NCI-H526 treated with DMSO at 0.1 percent for 48 hours (cell line): ENCODE measurements at regions not wholly inside any gene's neighbourhood (a gene's known extent, or its start where the extent isn't known, plus 50 kb on each side); places are given as distances from the start of the nearest gene placed in this dataset.
"Not testable (repeated sequence)": the region's sequence is repeated elsewhere in the genome, so short reads cannot be mapped to it uniquely, and the experiment has no call there.

Experiments used
- DNase-seq: peaks from one replicate; lab custom pipeline; 2025; lab: John Stamatoyannopoulos, UW

DNA sequence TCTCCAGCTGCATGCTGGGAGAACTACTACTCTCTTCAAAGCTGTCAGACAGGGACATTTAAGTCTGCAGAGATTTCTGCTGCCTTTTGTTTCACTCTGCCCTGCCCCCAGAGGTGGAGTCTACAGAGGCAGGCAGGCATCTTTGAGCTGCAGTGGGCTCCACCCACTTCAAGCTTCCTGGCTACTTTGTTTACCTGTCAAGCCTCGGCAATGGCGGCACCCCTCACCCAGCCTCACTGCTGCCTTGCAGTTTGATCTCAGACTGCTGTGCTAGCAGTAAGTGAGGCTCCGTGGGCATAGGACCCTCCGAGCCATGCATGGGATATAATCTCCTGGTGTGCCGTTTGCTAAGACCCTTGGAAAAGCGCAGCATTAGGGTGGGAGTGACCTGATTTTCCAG is 61.7 kb downstream of the DMRTA1 start:
- DNase-seq, result not testable (repeated sequence)

DNA sequence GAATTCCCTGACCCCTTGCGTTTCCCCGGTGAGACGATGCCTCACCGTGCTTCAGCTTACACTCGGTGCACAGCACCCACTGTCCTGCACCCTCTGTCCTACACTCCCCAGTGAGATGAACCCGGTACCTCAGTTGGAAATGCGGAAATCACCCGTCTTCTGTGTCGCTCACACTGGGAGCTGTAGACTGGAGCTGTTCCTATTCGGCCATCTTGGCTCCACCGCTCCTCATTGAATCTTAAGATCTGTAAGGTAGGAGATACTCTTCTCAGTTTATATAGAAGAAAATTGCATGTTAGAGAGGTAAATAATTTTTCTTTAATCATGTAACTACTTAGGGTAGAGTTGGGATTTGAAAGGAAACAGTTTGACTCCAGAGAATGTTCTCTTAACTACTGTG is 62.2 kb downstream of the DMRTA1 start:
- DNase-seq, result no peak

DNA sequence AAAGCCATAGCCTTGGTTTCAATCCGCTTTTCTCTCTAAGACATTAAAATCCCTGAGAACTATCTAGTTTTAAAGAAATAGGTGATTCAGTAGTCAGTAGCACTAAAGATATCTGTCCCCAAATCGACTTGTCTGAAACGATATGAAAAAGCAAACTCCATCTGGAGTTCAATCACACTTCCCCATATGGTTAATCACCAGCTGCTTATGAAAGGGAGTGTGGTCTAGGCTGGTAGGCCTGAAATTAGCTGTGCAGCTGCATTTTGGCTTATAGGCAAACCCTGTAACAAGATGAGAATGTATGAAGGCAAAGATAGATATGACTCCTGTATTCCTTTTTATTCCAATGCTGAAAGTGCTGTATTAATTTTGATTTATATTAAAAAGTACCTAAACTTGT is 65.9 kb downstream of the DMRTA1 start:
- no peak for DNase-seq

DNA sequence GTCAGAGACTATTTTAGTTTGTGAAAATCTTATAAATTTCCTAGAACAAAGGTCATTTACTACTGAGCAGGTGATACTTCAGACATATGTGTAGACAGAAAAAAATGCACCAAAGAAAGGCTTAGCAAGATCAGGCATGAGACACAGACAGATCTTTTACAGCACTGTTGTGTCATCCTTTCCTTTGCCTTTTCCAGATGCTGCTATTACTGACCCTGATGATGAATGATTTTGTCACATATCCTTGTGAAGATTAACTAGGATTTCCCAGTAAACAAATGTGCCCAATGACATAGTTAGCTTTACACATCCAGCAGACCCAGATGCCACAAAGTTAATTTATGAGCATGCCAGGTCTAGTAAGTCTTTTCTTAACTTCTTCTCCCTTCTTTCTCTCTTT is 68.2 kb downstream of the DMRTA1 start:
- DNase-seq, result no peak

DNA sequence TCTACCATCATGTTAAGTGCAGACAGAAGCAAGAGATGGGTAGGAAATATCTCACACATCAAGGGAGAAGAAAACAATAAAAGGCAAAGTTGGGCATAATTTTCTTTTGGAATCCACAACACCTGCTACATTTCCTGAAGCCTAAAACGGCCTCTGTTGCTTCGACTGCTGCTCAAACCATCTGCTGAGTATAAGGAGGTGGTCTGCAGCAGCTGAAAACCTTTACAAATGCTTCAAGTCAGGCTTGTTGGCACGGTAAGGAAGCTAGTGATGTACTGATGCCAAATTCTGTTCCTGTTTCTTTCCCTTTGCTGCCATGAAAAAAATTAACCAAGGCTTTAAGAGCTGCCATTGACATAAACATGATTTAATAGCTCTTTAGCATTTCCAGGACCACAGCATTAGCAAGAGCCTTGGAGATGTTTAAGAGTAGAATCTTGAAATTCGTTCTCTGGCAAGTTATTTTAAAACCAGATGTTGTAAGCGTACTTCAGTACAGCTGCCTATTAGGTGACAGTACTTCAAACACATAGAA is 75.6 kb downstream of the DMRTA1 start:
- DNase-seq, result no peak

DNA sequence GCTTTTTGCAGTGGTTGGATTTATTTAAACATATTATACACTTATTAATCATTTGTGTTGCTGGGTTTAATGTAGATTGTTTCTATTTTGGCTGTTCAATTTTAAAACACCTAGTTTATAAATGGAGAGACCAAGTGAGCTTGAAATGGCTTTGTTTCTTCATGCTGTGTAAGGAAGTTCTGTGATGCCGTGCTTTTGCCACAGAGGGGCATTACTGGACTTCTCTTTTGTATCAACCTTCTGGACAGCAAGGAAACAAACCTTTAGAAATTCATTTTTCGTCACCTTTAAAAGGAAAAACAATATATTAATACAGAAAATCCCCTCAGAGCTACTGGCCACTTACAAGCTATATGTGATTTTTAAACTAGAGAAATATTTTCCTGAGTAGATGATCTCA is 81.9 kb downstream of the DMRTA1 start:
- DNase-seq, result no peak

DNA sequence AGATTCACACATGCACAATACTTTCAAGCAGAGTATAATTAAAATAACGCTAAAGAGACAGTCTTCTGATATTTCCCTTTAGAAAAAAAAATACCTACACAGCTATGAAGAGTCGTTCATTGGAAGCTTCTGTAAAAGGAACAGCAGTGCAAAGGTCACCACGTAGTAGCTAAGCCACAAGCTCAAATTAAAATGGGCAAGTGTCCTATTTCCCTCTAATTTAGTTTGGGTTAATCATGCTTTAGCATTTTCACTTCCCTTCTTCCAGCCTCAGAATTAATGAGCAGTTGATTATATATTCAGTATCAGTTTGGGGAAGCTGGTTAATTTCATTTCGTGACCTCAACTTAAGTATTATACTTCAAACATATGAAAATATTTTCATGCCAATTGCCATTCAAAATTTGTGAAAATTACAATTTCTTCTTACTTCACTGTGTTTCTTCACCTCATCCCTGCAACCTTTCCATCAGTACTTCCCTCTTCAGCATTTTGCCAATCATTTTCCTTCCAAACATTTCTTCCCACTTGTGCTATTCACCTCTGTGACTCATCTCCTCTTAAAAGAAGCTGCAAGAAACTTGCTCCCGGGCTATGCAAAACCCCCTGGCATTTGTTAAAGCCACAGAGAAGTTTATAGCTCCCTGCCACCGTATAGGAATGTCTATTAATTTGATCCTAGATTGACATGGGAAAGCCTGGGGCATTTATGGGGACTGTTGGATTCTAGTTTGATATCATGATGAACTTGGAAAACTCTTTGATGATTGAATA is 83.0 kb downstream of the DMRTA1 start:
- no peak for DNase-seq

DNA sequence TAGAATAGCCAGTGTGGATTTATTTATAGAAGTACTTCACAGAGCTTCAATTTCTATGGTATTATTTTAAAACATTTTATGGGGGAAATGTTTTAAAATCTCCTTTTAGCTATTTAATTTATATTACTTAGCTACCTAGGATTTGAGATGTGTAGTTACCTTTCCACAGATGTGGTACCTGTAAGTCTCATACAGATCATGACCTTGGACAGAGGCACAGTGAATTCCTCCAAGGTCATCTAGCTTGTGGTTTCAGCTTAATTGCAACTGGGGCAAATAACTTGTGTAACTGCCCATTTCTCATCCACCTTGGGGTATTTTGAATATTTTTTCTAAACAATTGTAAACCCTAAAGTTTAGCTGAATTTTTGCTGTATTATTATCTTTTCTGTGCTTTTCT is 89.2 kb downstream of the DMRTA1 start:
- DNase-seq, result no peak

DNA sequence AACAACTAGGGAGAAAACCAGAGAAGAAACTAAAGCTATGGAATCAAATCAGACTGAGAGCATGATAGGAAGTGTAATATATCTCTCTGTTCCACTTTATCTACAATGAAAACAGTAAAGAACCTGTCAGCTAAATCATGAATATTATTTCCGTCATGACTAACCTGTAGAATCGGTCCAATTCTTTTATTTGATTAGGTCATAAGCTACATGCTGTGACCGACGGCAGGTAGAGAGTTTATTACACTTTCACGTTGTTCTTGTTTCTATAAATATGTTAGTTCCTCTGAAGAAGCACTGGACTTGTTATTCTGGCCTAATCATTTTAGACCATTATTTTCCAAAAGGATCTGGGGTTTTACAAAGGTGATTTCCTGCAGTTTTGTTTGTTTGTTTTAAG is 91.1 kb downstream of the DMRTA1 start:
- no peak for DNase-seq

DNA sequence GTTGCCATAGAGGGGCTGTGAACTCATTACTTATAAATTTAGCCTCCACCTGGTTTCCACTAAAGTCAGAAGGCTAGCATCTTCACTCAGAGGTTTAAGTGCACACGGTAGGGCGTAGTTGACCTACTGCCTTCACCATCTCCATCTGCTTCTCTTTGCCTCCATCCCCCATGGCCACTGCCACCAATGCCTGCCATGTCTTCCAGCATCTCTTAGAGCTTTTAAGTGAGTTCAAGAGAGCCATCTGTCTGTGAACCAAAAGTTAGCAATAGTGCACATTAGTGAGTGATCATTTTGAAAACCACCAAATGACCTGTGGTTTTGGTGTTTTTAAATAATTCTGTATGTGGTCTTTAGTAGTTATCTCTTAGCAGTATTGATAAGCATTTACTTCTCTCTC is 102.0 kb downstream of the DMRTA1 start:
- no peak for DNase-seq

DNA sequence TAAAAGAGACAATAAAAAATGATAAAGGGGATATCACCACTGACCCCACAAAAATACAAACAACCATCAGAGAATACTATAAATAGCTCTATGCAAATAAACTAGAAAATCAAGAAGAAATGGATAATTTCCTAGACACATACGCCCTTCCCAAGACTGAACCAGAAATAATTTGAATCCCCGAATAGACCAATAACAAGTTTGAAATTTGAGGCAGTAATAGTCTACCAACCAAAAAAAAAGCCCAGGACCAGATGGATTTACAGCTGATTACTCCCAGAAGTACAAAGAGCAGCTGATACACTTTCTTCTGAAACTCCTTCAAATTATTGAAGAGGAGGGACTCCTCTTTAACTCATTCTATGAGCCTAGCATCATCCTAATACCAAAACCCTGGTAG is 128.1 kb downstream of the DMRTA1 start:
- no peak for DNase-seq

DNA sequence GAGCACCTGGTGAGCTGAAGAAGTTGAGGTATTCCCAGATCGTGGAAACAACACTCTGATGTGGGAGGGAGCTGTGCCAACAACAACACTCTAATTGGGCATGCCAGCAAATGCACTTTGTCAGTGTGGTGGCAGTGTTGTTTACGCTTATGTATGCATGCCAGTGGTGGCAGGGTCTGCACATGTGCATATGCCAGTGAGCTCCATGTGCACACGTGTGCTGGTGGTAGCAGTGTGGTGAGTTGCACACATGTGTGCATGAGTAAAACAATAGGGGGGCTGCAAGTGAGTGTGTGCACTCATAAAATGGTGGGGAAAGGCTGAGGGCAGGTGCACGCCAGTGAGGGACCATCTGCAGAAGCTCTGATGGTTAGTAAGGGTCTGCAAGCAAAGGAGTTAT is 134.2 kb downstream of the DMRTA1 start:
- DNase-seq, result no peak

DNA sequence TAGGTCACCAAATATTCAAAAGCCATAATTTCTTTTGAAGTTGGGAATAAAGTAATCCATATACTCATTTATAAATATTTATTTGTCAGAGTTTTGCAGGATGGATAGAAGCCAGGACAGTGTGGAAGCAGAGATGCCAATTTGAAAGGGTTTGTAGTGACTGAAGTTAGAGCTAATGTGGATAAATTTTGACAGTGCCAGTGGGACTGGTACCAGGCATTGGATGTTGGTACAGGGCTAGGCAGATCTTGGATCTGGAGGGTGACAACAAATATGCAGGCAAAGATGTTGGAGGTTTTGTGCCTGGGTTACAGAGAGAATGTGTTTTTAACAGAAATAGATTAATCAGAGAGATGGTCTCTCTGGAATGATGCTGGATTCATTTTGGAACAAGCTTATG is 135.6 kb downstream of the DMRTA1 start:
- no peak for DNase-seq

DNA sequence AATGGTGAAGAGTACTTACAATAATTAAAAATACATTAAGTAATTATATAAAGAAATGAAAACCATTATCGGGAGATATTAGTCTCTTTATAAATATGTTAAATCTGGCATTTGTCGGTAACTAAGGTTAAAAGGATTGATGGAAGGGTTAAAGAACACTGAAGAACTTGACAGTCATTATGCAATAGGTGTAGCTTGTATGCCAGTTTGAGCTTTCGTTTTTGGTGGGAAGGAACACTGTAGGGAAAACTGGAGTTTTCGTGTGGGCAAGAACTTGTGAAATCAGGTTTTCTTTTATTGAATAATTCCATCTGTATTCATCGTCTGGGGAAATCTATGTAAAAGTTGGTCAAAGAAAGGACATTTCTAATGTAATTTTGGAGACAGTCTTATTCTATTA is 142.3 kb downstream of the DMRTA1 start:
- no peak for DNase-seq

DNA sequence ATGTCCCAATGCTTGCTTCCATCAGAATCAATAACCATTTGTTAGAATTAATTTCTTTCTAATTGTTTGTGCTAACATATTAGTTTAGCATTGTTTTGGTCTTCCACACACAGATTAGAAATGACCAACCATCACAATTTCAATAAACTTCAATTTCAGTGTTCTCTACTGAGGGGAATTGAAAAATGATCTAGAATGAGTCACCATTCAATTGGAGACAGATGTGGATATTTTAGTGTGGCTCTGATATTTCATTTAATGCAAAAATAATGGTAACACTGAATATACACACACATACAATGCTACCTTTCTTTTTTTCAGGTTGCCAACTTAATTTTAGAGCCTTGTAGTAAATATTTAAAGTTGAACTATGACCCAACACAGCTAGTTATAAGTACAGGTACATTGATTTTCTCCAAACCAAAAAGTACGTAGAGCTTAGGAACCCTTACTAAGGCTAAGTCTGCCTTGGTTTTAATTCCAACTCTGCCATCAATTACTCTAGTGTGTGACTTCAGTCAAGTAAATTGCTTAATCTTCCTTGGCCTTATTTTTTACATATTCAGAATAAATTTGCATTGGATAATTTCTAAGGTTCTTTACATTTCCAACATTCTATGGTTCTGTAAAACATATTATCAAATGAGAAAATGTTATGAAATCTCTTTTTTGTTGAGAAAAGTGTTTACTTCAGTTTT is 143.9 kb downstream of the DMRTA1 start:
- DNase-seq, result no peak

DNA sequence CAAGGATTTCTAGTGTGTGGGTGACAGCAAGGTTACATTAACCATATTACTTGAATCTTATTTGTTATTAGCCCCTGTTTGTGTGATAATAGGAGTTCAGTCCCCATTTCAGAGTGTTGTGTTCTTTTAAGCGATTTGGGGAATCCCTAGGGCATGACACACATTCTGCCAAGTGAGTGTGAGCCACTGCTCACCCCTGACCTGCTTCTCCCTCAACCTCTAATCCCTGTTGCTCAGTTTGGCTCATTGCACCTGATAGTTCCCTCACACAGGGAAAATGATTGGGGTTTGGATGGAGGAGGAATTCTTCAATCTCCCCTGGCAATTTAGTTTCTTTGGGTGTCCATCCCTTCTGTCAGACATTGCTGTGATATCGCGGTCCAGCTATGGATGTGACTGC is 149.2 kb downstream of the DMRTA1 start:
- DNase-seq, result no peak

DNA sequence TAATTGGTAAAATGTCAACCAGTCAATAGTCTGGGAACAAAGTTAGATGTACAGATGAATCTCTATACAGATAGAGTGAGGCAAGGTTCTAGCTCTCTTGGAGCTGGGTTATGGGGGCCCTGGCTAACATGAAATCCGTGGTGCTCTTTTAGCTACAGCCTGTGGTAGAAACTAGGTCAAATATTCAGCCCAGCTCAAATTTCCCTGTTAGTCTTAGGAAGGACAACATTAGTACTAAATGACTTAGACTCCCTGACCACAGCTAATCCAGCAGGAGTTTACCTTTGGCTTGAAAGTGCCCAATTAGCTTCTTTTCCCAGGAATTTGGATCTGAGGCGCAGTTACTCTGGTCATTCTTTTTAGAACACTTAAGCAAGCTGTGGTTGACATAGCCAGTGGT is 170.5 kb downstream of the DMRTA1 start:
- DNase-seq, result no peak

DNA sequence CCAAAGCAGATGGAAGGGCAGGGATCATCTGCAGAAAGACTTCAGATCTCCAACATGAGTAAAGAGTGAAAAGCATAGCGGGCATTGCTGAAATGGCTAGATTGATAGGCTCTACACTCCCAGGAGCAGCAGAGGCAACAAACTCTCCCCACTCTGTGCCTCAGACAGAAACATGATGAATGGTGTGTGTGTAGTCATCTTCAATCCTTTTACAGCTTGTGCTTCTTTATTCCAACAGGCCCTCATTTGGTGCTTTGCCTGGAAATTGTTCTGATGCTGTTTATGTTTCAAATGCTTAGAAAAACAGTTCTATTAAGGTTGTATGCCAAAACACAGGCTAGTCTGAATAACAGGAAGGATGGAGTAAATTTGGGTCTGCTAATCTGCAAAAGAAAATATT is 176.2 kb downstream of the DMRTA1 start:
- DNase-seq, result no peak

DNA sequence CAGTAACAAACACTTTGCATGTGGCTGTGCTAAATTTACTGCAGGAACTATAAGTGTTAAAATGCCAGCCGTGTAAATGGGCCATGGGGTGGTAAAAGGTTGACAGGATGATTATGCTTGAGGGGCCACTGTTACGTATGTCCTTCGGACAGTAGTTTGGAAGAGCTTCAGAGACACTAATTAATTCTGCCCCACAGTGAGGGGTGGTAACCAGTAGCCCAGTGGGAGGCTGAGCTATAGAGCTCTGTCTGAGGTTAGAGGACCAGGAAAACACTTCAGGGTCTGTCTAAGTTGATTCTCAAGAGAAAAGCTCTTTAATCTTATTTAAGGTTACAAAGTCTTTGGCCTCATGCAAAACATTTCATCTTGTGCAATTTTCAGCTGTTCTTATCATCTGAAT is 176.6 kb downstream of the DMRTA1 start:
- no peak for DNase-seq

DNA sequence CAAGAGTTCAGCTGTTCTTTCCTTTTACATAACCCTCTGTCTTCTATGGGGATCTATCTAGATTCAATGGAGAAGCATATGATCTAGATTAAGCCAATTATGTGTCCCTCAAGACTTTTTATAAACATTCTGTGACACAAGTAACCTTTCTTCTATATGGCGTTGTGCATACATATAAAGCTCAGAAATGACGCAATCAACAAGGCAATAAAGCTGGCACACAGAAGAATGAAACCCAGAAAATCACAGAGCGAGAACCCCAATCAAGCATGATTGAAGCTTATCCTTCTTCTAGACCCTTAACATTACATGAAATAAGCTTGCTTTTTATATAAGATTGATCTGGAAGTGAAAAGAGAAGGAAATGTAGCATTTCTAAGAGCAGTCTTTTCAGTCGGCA is 178.9 kb downstream of the DMRTA1 start:
- DNase-seq, result no peak

DNA sequence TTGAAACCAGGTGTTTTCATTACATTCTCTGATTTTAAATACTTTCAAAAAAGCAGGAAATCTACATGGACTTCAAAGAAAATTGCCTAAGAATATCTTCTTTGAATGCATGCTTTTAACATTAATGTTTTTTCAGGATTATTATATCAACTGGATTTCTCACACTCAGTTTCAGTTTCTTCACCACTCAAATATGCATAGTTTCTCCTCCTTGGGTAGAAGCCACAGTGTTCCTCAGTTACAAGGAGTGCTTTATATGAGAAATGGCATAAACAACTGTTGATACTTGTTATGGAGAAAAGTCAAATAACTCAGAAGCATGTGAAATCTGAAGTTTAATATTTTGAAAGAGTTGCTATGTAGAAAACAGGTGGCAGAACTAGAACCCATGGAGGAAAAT is 196.9 kb downstream of the DMRTA1 start:
- DNase-seq, result no peak

DNA sequence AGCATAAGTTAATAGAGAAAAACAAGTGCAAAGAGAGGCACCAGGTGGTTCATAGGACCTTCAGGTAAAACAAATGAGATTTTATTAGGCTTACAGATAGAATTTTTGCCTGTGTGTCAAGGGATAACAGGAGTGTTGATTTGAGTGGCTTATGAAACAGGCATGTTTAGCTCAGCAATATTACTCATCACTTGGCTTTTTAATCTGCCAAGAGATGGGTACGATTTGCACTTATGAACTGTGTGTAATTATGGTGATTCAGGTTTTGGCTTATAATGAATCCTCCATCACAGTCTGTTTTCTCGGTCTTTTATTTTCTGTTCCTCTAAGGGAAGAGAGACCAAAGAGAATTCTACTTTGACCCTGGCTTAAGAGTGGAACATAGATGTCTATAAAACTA is 199.3 kb downstream of the DMRTA1 start:
- DNase-seq, result no peak

DNA sequence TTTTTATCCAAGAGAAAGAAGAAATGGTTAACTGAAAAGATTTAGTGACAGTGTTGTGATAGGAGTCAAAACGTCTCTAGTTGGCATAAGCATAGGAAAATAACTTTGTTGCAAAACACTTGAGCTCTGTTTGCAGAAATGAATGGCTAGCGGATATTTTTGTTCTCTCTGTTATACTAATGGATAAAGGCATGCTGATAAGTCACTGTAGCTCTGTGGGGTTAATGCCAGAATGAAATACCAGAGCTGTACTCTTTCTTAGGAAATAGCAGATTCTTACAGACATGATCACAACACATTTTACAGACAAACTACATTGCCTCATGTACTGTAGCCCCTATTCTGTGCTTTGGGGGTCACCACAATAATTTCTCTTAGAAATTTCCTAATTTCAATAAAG is 202.8 kb downstream of the DMRTA1 start:
- no peak for DNase-seq

DNA sequence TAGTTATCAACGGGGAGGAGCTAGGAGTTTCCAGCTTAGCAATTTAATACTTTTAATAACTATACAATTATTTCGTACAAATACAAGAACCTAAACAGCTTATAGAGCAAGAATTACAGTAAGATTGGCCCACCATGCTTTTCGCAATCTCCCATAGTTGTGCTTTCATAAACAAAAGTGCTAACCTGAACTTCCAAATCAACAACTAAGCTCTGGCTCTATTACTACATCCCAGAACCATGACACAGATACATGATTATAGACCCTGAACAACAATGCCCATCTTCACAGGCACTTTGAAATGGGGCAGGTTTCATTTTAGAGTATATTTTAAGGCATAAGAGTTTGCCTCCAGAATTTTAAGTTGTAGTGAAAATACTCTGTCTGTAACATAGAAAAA is 203.5 kb downstream of the DMRTA1 start:
- DNase-seq, result no peak
